D721Med (cell line): ENCODE measurements at regions not wholly inside any gene's neighbourhood (a gene's known extent, or its start where the extent isn't known, plus 50 kb on each side); places are given as distances from the start of the nearest gene placed in this dataset.

ENCODE experiments used
- DNase-seq: peaks from one replicate; pipeline ENCODE4 v3.0.0; 2011; ENCODE audit warnings: low spot score; ENCODE audit not compliant: insufficient read length
- FAIRE-seq: peaks from 2 replicates; lab custom pipeline; 2011; peaks lifted over from hg19 to GRCh38; lab: Jason Lieb, UNC
- CTCF ChIP-seq: IDR thresholded peaks from 2 replicates; pipeline ENCODE4 v1.5.1; 2012; ENCODE audit warnings: mild to moderate bottlenecking, control low read depth; ENCODE audit not compliant: insufficient read depth; ENCODE audit errors: missing control alignments

- FAIRE-seq (no peak), DNase-seq (no peak)
- TF ChIP-seq CTCF = no peak
Measured at GRCh38 chr12:89237763-89238162, 114.5 kb downstream of the DUSP6 start.

DNA sequence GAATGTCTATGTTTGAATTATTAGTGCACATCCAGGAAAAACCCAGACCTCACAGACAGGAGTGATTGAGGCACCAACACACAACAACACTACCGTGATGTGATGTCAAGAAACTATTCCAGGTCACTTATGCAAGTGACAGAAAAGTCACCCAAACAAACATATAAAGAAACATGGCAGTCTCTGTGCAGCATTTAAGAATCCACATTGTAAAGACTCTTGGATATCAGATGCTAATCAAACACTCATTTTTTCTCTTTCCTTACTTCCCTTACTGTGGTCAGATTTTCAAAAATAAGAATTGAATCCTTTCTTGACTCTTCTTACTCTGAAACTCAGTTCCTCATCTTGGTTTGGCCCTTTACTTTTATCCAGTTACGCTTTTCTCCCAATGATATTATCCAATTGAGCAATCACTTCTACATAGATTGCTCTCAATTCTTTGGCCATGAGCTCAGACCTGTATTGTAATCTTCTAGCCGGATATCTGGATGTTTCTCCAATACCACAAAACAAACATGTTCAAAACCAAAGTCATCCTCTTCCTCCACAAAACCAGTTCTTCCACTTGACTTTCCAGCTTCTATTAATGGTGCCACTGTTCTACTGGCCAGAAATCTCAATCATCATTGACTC lies 115.4 kb downstream of the DUSP6 start:
- no peak for FAIRE-seq
- no peak for TF ChIP-seq CTCF
- DNase-seq = no peak

GRCh38 chr12:89236237-89236636 lies 116.1 kb downstream of the DUSP6 start:
- no peak for FAIRE-seq
- DNase-seq = no peak
- no peak for TF ChIP-seq CTCF

GRCh38 chr12:89235189-89235993 lies 116.9 kb downstream of the DUSP6 start:
- no peak for FAIRE-seq
- no peak for TF ChIP-seq CTCF
- no peak for DNase-seq

DNA sequence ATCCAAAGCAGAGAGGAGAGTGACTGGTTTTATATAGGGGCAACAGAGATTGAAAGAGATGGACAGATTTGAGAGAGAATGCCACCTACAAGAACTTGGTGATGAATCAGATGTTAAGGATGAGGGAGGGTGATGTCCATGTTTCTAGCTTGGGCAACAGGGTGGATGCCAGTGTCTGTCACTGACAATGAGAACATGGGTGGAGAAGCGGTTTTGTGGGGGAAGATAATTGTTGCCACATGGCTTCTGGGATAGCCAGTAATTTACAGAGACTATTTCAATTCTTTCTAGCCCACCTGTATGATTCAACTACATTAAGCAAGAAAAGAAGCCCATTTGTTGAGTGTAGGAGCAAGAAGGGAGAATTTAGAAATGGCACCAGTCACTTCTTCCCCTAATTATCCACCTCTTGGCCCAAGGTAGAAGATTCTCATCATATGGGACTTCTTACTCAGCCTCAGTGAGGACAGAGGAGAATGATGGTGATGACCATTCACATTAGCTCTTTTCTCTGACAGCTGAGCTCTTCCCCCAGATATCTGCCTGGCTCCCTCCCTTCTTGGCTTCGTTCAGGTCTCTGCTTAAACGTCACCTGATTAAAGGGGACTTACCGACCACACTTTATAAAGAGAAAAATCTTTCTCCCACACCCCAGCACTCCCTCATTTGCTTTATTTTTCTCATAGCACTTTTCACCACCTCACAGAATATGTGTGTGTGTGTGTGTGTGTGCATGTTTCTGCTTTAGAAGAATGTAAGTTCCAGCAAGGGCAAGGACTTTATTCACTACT lies 117.8 kb downstream of the DUSP6 start:
- DNase-seq (no peak), FAIRE-seq (no peak)
- TF ChIP-seq CTCF = no peak

GRCh38 chr12:89231686-89232085 lies 120.6 kb downstream of the DUSP6 start:
- FAIRE-seq (no peak), DNase-seq (no peak)
- no peak for TF ChIP-seq CTCF
